RCC 7860 (cell line): ENCODE measurements at regions not wholly inside any gene's neighbourhood (a gene's known extent, or its start where the extent isn't known, plus 50 kb on each side); places are given as distances from the start of the nearest gene placed in this dataset.
"Not testable (repeated sequence)": the region's sequence is repeated elsewhere in the genome, so short reads cannot be mapped to it uniquely, and the experiment has no call there.

Experiments used
- DNase-seq: peaks from one replicate; pipeline ENCODE4 v3.0.0-alpha.2; 2015; ENCODE audit warnings: low spot score
- FAIRE-seq: peaks from 2 replicates; lab custom pipeline; 2012; peaks lifted over from hg19 to GRCh38; lab: Jason Lieb, UNC

DNA sequence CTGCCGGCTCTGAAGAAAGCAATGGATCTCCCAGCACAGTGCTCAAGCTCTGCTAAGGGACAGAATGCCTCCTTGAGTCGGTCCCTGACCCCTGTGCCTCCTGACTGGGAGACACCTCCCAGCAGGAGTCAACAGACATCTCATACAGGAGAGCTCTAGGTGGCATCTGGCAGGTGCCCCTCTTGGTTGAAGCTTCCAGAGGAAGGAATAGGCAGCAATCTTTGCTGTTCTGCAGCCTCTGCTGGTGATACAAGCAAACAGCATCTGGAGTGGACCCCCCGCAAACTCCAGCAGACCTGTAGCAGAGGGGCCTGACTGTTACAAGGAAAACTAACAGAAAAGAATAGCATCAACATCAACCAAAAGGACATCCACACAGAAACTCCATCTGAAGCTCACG is 123.9 kb upstream of the GCFC2 start:
- DNase-seq, FAIRE-seq: not testable (repeated sequence)

GRCh38 chr2:75833386-75833785 is 122.7 kb upstream of the GCFC2 start:
- FAIRE-seq (no peak), DNase-seq (no peak)

- DNase-seq (no peak), FAIRE-seq (no peak)
Measured at GRCh38 chr2:75828826-75829225, 118.1 kb upstream of the GCFC2 start.

DNA sequence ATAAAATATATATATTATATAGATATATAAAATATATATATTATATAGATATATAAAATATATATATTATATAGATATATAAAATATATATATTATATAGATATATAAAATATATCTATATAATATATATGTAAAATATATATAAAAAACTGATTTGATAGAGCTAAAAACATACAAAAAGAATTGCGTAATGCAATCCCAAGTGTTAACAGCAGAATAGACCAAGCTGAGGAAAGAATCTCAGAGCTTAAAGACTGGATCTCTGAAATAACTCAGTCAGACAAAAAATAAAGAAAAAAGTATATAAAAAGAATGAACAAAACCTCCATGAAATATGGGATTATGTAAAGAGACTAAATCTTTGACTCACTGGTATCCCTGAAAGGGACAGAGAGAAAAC is 112.8 kb upstream of the GCFC2 start:
- not testable (repeated sequence) for DNase-seq, FAIRE-seq

- DNase-seq = no peak
- no peak for FAIRE-seq
Measured at GRCh38 chr2:75822336-75822735, 111.6 kb upstream of the GCFC2 start.

DNA sequence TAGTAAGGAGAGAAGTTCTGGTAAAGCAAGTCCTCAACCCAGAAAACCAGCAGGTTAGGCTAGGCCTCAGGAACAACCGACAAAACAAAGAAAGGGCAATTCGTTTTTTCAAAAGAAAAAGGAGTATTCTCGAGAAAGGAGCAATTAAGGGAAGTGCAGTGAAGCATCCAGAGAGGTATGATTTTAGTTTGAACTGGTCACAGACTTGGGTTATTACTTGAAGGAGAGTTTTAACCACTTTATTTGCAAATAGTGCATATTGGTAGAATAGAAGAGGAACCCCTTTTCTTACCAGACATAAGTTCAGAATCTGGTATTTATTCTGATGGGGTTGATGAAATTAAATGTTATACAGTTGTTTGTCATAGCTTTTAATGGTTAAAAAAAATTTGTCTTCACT is 110.0 kb upstream of the GCFC2 start:
- no peak for DNase-seq
- FAIRE-seq = no peak

GRCh38 chr2:75810611-75811330 is 100.1 kb upstream of the GCFC2 start:
- no peak for FAIRE-seq
- no peak for DNase-seq

DNA sequence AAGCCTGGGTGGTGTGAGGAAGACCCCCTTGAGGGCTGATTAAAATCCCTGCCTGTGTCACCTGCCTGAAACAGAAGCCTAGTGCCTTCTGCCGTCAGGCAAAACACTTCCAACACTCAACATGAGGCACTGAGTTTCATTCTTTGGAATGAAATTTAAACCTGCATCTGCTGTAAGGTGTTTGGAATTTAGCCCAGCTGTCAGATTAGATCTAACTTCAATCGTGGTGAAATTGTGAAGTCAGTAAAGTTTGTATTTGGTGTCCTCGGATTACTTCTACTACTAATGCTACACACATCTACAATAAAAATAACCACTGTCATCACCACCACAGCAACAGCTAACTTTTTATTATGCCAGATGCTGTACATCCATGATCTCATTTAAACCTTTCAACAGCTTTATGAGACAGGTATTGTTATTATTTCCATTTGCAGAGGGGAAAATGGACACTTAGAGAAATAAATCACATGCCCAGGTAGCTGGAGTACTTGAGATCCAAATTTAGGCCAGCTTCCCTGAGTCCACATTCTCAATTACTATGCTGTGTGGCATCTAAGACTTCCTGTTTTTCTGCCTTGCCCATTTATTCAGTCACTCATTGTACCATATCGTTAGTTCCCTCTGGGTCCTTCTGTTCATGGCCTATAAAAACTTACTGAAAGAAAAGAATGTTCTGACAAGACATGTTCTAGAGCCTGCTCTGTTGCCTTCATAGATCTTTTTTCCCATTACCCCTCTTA is 98.2 kb upstream of the GCFC2 start:
- FAIRE-seq (no peak), DNase-seq (no peak)

GRCh38 chr2:75807992-75808391 is 97.3 kb upstream of the GCFC2 start:
- FAIRE-seq (no peak), DNase-seq (no peak)

GRCh38 chr2:75801234-75801982 is 90.7 kb upstream of the GCFC2 start:
- DNase-seq (no peak), FAIRE-seq (no peak)

DNA sequence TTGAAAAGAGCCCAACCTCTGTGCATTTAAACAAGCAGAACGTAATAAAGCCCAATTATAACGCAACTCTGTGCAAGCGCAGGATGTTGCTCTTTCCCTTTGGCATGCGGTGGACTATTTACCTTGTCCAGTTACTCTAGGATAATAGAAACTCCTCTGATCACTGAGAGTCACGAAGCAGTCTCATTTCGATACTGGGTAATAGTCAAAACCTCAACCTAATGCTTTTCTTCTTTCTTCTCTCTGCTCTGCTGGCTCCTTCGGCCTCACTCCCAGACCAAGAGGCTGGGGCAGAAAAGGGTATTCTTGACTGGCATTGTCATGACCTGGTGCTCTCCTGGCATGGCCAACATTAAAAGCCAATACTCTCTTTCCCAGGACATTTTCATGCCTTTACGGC is 89.7 kb upstream of the GCFC2 start:
- no peak for DNase-seq
- no peak for FAIRE-seq

- DNase-seq (no peak), FAIRE-seq (no peak)
Measured at GRCh38 chr2:75799859-75800258, 89.1 kb upstream of the GCFC2 start.

DNA sequence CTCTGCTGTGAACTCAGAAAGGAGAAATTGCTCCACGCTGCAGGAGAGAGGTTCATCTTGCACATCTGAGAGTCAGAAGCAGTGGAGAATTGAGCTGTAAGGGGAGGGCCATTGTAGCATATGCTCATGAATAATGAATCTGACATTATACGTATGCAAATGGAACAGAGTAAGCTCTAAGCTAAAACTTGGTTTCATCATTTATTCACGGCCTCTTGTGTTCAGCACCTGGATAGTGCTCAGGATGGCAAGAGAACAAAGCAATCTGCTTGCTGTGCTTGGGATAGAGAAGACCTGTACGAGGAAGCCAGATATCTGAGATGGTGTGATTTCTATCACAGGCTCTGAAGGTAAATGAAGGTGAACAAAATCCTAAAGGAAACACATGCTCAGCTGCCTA is 87.9 kb upstream of the GCFC2 start:
- FAIRE-seq = no peak
- no peak for DNase-seq

DNA sequence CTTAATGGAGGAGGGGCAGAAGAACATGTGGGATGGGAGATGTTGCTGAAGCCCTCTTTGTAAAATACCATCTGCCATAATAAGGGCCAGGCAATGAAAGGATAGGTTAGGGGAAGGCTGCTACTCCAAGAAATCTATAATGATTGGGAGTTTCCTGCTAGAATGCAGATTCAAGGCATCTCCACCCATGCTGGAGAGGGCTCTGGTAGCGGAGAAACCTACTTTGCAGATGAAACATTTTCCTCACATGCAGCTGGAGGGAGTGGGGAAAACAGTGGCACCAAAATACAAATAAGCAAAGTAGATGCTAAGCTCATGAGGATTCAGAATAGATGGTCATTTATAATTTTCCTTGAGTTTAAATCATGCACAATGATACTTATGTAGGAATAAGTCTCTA is 82.3 kb upstream of the GCFC2 start:
- DNase-seq (no peak), FAIRE-seq (no peak)

GRCh38 chr2:75792146-75792545 is 81.4 kb upstream of the GCFC2 start:
- DNase-seq (no peak), FAIRE-seq (no peak)

- DNase-seq (no peak), FAIRE-seq (no peak)
Measured at GRCh38 chr2:75790814-75791467, 80.2 kb upstream of the GCFC2 start.

GRCh38 chr2:75790121-75790813 is 79.6 kb upstream of the GCFC2 start:
- no peak for DNase-seq
- FAIRE-seq = no peak

GRCh38 chr2:75788902-75789301 is 78.2 kb upstream of the GCFC2 start:
- FAIRE-seq = no peak
- DNase-seq = no peak

GRCh38 chr2:75788154-75788553 is 77.4 kb upstream of the GCFC2 start:
- DNase-seq = no peak
- FAIRE-seq = no peak

- peak; percentile 63 for FAIRE-seq
Measured at GRCh38 chr2:75787532-75788132, 76.9 kb upstream of the GCFC2 start.

More at GRCh38 chr2:75787532-75788132, 76.9 kb upstream of the GCFC2 start:
- DNase-seq = peak; percentile 42
